ENCODE measurements at regions not wholly inside any gene's neighbourhood (a gene's known extent, or its start where the extent isn't known, plus 50 kb on each side); places are given as distances from the start of the nearest gene placed in this dataset.

DNA sequence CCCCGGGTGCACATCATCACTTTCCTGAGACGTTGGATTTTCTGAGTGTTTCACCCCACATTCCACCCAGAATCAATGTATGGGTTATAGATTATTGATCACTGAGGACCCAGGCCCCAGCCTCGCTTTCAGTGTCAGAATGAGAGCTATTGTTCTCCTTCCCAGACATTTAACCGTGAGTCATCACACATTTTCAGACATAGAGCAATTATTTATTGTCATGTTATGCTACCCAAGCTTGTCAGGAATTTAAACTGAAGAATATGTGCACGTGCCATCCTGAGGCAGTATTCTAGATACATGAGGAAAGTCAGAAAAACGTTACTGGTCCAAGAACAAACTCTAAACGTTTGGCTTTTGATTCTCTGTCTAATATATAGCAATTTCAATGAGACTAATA, 276.6 kb upstream of the ZNF507 start:
- DNase-seq (ENCODE audit: low read depth, low spot score) (no peak), FAIRE-seq (no peak)
- no peaks in the 10 kb centered on the region for H4K20me1 ChIP-seq (ENCODE audit: control insufficient read depth, extremely low read depth, insufficient read depth, low read length)
- no peaks in the 10 kb centered on the region for H3K36me3 ChIP-seq (ENCODE audit: control insufficient read depth in 2 of 2, extremely low read depth in 1 of 2, insufficient read depth in 2 of 2, low read length in 2 of 2)
- no peak overlapping the region for H2AFZ ChIP-seq (ENCODE audit: control insufficient read depth, low read length)
- dilution Hi-C loops (cut with MboI; ENCODE audit: extremely low pct_ligation_motif_present, low sequenced_read_pairs), result no loop called here
- H3K9me3 ChIP-seq (ENCODE audit: control insufficient read depth, low read depth, low read length), result peaks cover 4% of the 10 kb centered on the region
- no peaks in the 10 kb centered on the region for H3K9me1 ChIP-seq (ENCODE audit: control insufficient read depth, extremely low read depth, insufficient read depth, low read length)
- TF ChIP-seq, protein P1, sequence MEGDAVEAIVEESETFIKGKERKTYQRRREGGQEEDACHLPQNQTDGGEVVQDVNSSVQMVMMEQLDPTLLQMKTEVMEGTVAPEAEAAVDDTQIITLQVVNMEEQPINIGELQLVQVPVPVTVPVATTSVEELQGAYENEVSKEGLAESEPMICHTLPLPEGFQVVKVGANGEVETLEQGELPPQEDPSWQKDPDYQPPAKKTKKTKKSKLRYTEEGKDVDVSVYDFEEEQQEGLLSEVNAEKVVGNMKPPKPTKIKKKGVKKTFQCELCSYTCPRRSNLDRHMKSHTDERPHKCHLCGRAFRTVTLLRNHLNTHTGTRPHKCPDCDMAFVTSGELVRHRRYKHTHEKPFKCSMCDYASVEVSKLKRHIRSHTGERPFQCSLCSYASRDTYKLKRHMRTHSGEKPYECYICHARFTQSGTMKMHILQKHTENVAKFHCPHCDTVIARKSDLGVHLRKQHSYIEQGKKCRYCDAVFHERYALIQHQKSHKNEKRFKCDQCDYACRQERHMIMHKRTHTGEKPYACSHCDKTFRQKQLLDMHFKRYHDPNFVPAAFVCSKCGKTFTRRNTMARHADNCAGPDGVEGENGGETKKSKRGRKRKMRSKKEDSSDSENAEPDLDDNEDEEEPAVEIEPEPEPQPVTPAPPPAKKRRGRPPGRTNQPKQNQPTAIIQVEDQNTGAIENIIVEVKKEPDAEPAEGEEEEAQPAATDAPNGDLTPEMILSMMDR (optimal IDR thresholded peaks at IDR 0.05 in 1 of 3, IDR thresholded peaks at IDR 0.05 in 1 of 3, conservative IDR thresholded peaks at IDR 0.05 in 1 of 3; ENCODE audit: extremely low read depth in 1 of 3, insufficient read depth in 2 of 3, low read length in 3 of 3), result no peak
- TF ChIP-seq EZH2 (IDR thresholded peaks at IDR 0.05; ENCODE audit: low read length), result no peak
- H3K9ac ChIP-seq (ENCODE audit: control insufficient read depth, extremely low read depth, insufficient read depth, low read length), result no peak overlapping the region
- H3K27ac ChIP-seq (ENCODE audit: control insufficient read depth, insufficient read depth, low read length), result no peak overlapping the region
- H3K4me1 ChIP-seq (ENCODE audit: control insufficient read depth, extremely low read depth, insufficient read depth, low read length), result no peaks in the 10 kb centered on the region
- H3K4me2 ChIP-seq (ENCODE audit: control insufficient read depth, extremely low read depth, insufficient read depth, low read depth, low read length), result no peak overlapping the region
- H3K79me2 ChIP-seq (ENCODE audit: control insufficient read depth, insufficient read depth, low read length), result no peaks in the 10 kb centered on the region
- no peaks in the 10 kb centered on the region for H3K27me3 ChIP-seq (ENCODE audit: control insufficient read depth, extremely low read depth, insufficient read depth, low read length)
- no peak overlapping the region for H3K4me3 ChIP-seq (ENCODE audit: control insufficient read depth in 2 of 3, extremely low read depth in 1 of 3, insufficient read depth in 2 of 3, low read depth in 1 of 3, low read length in 3 of 3)

DNA sequence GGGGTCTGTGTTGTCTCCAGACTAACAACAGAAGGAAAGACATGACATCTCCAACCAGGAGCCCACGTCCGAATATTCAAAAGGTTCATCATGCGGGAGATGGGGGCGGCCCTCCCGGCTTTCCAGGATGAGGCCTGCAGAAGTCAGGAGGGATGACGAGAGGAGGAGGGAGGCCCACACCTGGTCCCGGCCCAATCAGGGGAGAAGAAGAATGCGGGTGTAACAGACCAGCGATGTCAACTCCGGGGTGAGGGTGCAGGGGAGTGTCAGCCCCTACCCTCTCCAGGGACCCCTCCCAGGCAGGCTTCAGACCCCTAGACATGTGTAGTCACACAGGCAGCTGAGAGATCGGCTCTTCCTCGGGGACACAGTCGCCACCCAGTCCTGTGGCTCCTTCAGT, 275.3 kb upstream of the ZNF507 start:
- H3K4me2 ChIP-seq (ENCODE audit: control insufficient read depth, extremely low read depth, insufficient read depth, low read depth, low read length), result no peak overlapping the region
- TF ChIP-seq, protein P1 (optimal IDR thresholded peaks at IDR 0.05 in 1 of 3, IDR thresholded peaks at IDR 0.05 in 1 of 3, conservative IDR thresholded peaks at IDR 0.05 in 1 of 3; ENCODE audit: extremely low read depth in 1 of 3, insufficient read depth in 2 of 3, low read length in 3 of 3), result no peak
- no peak for TF ChIP-seq EZH2 (IDR thresholded peaks at IDR 0.05; ENCODE audit: low read length)
- dilution Hi-C loops (cut with MboI; ENCODE audit: extremely low pct_ligation_motif_present, low sequenced_read_pairs), result no loop called here
- H3K27me3 ChIP-seq (ENCODE audit: control insufficient read depth, extremely low read depth, insufficient read depth, low read length), result no peaks in the 10 kb centered on the region
- H3K79me2 ChIP-seq (ENCODE audit: control insufficient read depth, insufficient read depth, low read length), result no peaks in the 10 kb centered on the region
- H3K27ac ChIP-seq (ENCODE audit: control insufficient read depth, insufficient read depth, low read length), result no peak overlapping the region
- no peak overlapping the region for H3K9ac ChIP-seq (ENCODE audit: control insufficient read depth, extremely low read depth, insufficient read depth, low read length)
- no peak overlapping the region for H2AFZ ChIP-seq (ENCODE audit: control insufficient read depth, low read length)
- no peaks in the 10 kb centered on the region for H3K36me3 ChIP-seq (ENCODE audit: control insufficient read depth in 2 of 2, extremely low read depth in 1 of 2, insufficient read depth in 2 of 2, low read length in 2 of 2)
- no peaks in the 10 kb centered on the region for H3K9me1 ChIP-seq (ENCODE audit: control insufficient read depth, extremely low read depth, insufficient read depth, low read length)
- FAIRE-seq, result no peak
- peaks cover 4% of the 10 kb centered on the region for H3K9me3 ChIP-seq (ENCODE audit: control insufficient read depth, low read depth, low read length)
- no peak overlapping the region for H3K4me3 ChIP-seq (ENCODE audit: control insufficient read depth in 2 of 3, extremely low read depth in 1 of 3, insufficient read depth in 2 of 3, low read depth in 1 of 3, low read length in 3 of 3)
- no peaks in the 10 kb centered on the region for H3K4me1 ChIP-seq (ENCODE audit: control insufficient read depth, extremely low read depth, insufficient read depth, low read length)
- DNase-seq (ENCODE audit: low read depth, low spot score), result no peak
- no peaks in the 10 kb centered on the region for H4K20me1 ChIP-seq (ENCODE audit: control insufficient read depth, extremely low read depth, insufficient read depth, low read length)

Data from keratinocyte (primary cell).